ENCODE measurements at regions not wholly inside any gene's neighbourhood (a gene's known extent, or its start where the extent isn't known, plus 50 kb on each side); places are given as distances from the start of the nearest gene placed in this dataset.
"Not testable (repeated sequence)": the region's sequence is repeated elsewhere in the genome, so short reads cannot be mapped to it uniquely, and the experiment has no call there.

DNA sequence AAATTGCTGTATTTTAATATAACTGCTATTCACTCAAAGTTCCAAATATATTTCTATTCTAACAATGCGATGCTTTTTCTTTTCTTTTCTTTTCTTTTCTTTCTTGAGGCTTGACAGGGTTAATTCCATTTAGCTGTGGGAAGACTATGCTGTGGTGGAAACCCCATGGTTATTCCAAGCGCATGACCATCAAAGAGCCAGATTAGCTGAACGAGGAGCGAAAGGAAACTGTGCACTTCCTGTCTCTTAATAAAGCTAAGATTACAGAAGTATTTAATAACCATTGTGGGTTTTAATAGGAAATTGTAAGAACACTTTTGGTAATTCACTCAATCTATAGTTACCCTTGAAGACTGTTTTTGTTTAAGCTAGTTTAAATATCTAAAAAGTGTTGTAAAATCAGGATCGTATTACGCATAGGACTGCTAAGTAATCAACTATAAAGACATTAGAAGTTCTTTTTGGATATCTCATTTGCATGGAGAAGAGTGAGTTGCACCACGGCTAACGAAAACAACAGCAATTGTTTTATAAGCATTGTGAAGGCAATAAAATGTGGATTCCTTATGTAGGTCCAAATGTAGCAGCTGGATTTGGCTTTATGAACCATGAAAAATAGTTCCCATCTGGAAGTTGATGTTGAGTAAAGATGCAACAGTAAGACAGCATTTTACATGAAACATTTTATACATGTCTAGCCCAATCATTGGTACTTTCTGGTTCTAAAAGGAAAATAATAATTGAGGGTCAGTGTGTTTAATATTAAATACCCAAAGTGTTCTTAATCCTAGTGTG, 105.4 kb downstream of the ZIC1 start:
- TF ChIP-seq, protein P1, sequence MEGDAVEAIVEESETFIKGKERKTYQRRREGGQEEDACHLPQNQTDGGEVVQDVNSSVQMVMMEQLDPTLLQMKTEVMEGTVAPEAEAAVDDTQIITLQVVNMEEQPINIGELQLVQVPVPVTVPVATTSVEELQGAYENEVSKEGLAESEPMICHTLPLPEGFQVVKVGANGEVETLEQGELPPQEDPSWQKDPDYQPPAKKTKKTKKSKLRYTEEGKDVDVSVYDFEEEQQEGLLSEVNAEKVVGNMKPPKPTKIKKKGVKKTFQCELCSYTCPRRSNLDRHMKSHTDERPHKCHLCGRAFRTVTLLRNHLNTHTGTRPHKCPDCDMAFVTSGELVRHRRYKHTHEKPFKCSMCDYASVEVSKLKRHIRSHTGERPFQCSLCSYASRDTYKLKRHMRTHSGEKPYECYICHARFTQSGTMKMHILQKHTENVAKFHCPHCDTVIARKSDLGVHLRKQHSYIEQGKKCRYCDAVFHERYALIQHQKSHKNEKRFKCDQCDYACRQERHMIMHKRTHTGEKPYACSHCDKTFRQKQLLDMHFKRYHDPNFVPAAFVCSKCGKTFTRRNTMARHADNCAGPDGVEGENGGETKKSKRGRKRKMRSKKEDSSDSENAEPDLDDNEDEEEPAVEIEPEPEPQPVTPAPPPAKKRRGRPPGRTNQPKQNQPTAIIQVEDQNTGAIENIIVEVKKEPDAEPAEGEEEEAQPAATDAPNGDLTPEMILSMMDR (IDR thresholded peaks at IDR 0.05; ENCODE audit: partially characterized antibody, unreplicated experiment): no peak
- no peak for DNase-seq
- Mint-ChIP-seq H3K27ac (ENCODE audit: unreplicated experiment) (no peak overlapping the region), H3K27me3 (ENCODE audit: unreplicated experiment) (peaks cover 2% of the 10 kb centered on the region), H3K36me3 (ENCODE audit: unreplicated experiment) (no peaks in the 10 kb centered on the region), H3K9me3 (ENCODE audit: unreplicated experiment) (no peaks in the 10 kb centered on the region), H3K4me1 (ENCODE audit: low read depth, unreplicated experiment) (no peaks in the 10 kb centered on the region), H3K4me3 (ENCODE audit: unreplicated experiment) (no peak overlapping the region)

- Mint-ChIP-seq H3K27me3 (ENCODE audit: unreplicated experiment) (no peaks in the 10 kb centered on the region), H3K4me1 (ENCODE audit: low read depth, unreplicated experiment) (no peaks in the 10 kb centered on the region), H3K36me3 (ENCODE audit: unreplicated experiment) (no peaks in the 10 kb centered on the region), H3K9me3 (ENCODE audit: unreplicated experiment) (no peaks in the 10 kb centered on the region), H3K27ac (ENCODE audit: unreplicated experiment) (no peak overlapping the region), H3K4me3 (ENCODE audit: unreplicated experiment) (no peak overlapping the region)
- DNase-seq: no peak
- TF ChIP-seq, protein P1 (IDR thresholded peaks at IDR 0.05; ENCODE audit: partially characterized antibody, unreplicated experiment): no peak
Observed at GRCh38 chr3:147518465-147518864, 109.3 kb downstream of the ZIC1 start.

DNA sequence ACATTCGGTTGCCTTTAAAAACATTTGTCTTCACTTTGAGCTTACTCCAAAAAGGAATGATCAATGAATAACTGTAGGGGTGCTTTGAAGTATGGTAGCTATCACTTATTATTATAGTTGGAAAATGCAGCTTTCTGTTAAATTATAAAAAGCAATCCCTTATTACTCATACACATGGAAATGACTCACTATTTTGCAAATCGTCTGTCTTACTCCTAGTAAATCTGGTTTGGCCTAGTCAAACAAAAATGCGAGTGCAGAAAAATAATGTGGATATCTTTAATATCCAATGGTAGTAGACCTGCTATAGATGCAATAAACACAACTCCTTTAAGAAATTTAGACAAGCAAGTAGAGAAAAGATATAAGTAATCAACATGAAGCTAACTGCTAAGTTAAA, 112.5 kb downstream of the ZIC1 start:
- Mint-ChIP-seq H3K4me3 (ENCODE audit: unreplicated experiment) (no peak overlapping the region), H3K4me1 (ENCODE audit: low read depth, unreplicated experiment) (no peaks in the 10 kb centered on the region), H3K36me3 (ENCODE audit: unreplicated experiment) (no peaks in the 10 kb centered on the region), H3K27ac (ENCODE audit: unreplicated experiment) (no peak overlapping the region), H3K9me3 (ENCODE audit: unreplicated experiment) (no peaks in the 10 kb centered on the region), H3K27me3 (ENCODE audit: unreplicated experiment) (no peaks in the 10 kb centered on the region)
- DNase-seq: no peak
- TF ChIP-seq, protein P1 (IDR thresholded peaks at IDR 0.05; ENCODE audit: partially characterized antibody, unreplicated experiment): no peak

- H3K4me3 Mint-ChIP-seq (ENCODE audit: unreplicated experiment): not testable (repeated sequence)
Observed at GRCh38 chr3:147522780-147523179, 113.6 kb downstream of the ZIC1 start.

GRCh38 chr3:147529551-147529950, 120.4 kb downstream of the ZIC1 start:
- TF ChIP-seq, protein P1 (IDR thresholded peaks at IDR 0.05; ENCODE audit: partially characterized antibody, unreplicated experiment): no peak
- H3K36me3 Mint-ChIP-seq (ENCODE audit: unreplicated experiment): peaks cover 6% of the 10 kb centered on the region
- H3K4me3 Mint-ChIP-seq (ENCODE audit: unreplicated experiment): no peak overlapping the region
- H3K27me3 Mint-ChIP-seq (ENCODE audit: unreplicated experiment): peaks cover 3% of the 10 kb centered on the region
- DNase-seq: no peak
- H3K9me3 Mint-ChIP-seq (ENCODE audit: unreplicated experiment): peaks cover 6% of the 10 kb centered on the region
- peaks cover 9% of the 10 kb centered on the region for H3K4me1 Mint-ChIP-seq (ENCODE audit: low read depth, unreplicated experiment)
- H3K27ac Mint-ChIP-seq (ENCODE audit: unreplicated experiment): no peak overlapping the region

More at GRCh38 chr3:147522780-147523179, 113.6 kb downstream of the ZIC1 start:
- not testable (repeated sequence) for H3K27me3 Mint-ChIP-seq (ENCODE audit: unreplicated experiment); DNase-seq; H3K4me1 Mint-ChIP-seq (ENCODE audit: low read depth, unreplicated experiment); H3K36me3 Mint-ChIP-seq (ENCODE audit: unreplicated experiment); H3K9me3 Mint-ChIP-seq (ENCODE audit: unreplicated experiment); H3K27ac Mint-ChIP-seq (ENCODE audit: unreplicated experiment)
